Stimulated activated CD8-positive, alpha-beta memory T cell treated with anti-CD3 and anti-CD28 coated beads, Interleukin-4, amount 100 ng/mL, for 48 hours (primary cell): ENCODE measurements at regions not wholly inside any gene's neighbourhood (a gene's known extent, or its start where the extent isn't known, plus 50 kb on each side); places are given as distances from the start of the nearest gene placed in this dataset.

Experiments
- DNase-seq: peaks from one replicate; pipeline ENCODE4 v3.0.0-alpha.2; 2020

GRCh38 chr2:121972203-121972602, 216.8 kb downstream of the TSN start:
- no peak for DNase-seq

- DNase-seq, result peak; percentile 44
These were observed 219.6 kb downstream of the TSN start for GRCh38 chr2:121974897-121975661.

- DNase-seq, result no peak
These were observed 221.5 kb downstream of the TSN start for GRCh38 chr2:121976926-121977325.

- no peak for DNase-seq
These were observed 221.9 kb downstream of the TSN start for GRCh38 chr2:121977326-121977725.

GRCh38 chr2:121992700-121993099, 237.2 kb downstream of the TSN start:
- DNase-seq, result no peak

- no peak for DNase-seq
These were observed 238.2 kb downstream of the TSN start for GRCh38 chr2:121993682-121994081.

GRCh38 chr2:121994238-121995206, 239.1 kb downstream of the TSN start:
- no peak for DNase-seq

GRCh38 chr2:121998751-121999150, 243.3 kb downstream of the TSN start:
- DNase-seq, result no peak

- no peak for DNase-seq
These were observed 243.8 kb downstream of the TSN start for GRCh38 chr2:121999264-121999663.

GRCh38 chr2:122000556-122001340, 245.3 kb downstream of the TSN start:
- no peak for DNase-seq

GRCh38 chr2:122001441-122001874, 246.0 kb downstream of the TSN start:
- DNase-seq, result no peak

GRCh38 chr2:122003196-122003940, 247.9 kb downstream of the TSN start:
- no peak for DNase-seq

- DNase-seq, result no peak
These were observed 251.7 kb downstream of the TSN start for GRCh38 chr2:122007126-122007525.

- DNase-seq, result no peak
These were observed 252.1 kb downstream of the TSN start for GRCh38 chr2:122007577-122007976.

GRCh38 chr2:122009561-122009960, 254.1 kb downstream of the TSN start:
- DNase-seq, result no peak

- no peak for DNase-seq
These were observed 256.2 kb downstream of the TSN start for GRCh38 chr2:122011493-122012270.

GRCh38 chr2:122018736-122019135, 263.3 kb downstream of the TSN start:
- DNase-seq, result no peak

GRCh38 chr2:122019724-122020123, 264.3 kb downstream of the TSN start:
- no peak for DNase-seq

- no peak for DNase-seq
These were observed 264.9 kb downstream of the TSN start for GRCh38 chr2:122020377-122020776.

GRCh38 chr2:122021941-122022340, 266.5 kb downstream of the TSN start:
- DNase-seq, result no peak

- no peak for DNase-seq
These were observed 267.1 kb downstream of the TSN start for GRCh38 chr2:122022531-122022930.
